HepG2 (cell line): ENCODE measurements at regions not wholly inside any gene's neighbourhood (a gene's known extent, or its start where the extent isn't known, plus 50 kb on each side); places are given as distances from the start of the nearest gene placed in this dataset.
A peak's percentile ranks its signal among the peaks of the same experiment; 100 is the strongest.

Experiments used
- BRD4 ChIP-seq: sonication (generic); formaldehyde crosslinking; IDR thresholded peaks from 2 replicates; pipeline ENCODE4 v1.4.0; 2020; ENCODE audit warnings: missing genetic modification reagents
- ELF1 ChIP-seq: sonication (generic); formaldehyde crosslinking; IDR thresholded peaks from 2 replicates; pipeline ENCODE4 v1.4.0; 2020; ENCODE audit warnings: missing genetic modification reagents
- HNRNPL ChIP-seq: fragments of 200-400 bp; formaldehyde crosslinking; IDR thresholded peaks from 2 replicates; pipeline ENCODE4 v1.6.1; 2017; ENCODE audit warnings: mild to moderate bottlenecking, low read depth, low read length
- IKZF1 ChIP-seq: fragments of 450-650 bp; IDR thresholded peaks from 2 replicates; pipeline ENCODE4 v1.7.1; 2016
- NCOA5 ChIP-seq: sonication (generic); formaldehyde crosslinking; IDR thresholded peaks from 2 replicates; pipeline ENCODE4 v1.4.0; 2020; ENCODE audit warnings: missing genetic modification reagents
- NR2C2 ChIP-seq: sonication (generic); formaldehyde crosslinking; IDR thresholded peaks from 2 replicates; pipeline ENCODE4 v1.4.0; 2020; ENCODE audit warnings: missing genetic modification reagents, mild to moderate bottlenecking, moderate library complexity, borderline replicate concordance
- NRL ChIP-seq: sonication (generic); formaldehyde crosslinking; IDR thresholded peaks from 2 replicates; pipeline ENCODE4 v1.5.0; 2020; ENCODE audit warnings: missing genetic modification reagents, mild to moderate bottlenecking, moderate library complexity, borderline replicate concordance
- SOX6 ChIP-seq, 2 experiments: fragments of 450-650 bp in 1 of 2; sonication (generic) in 1 of 2; formaldehyde crosslinking in 1 of 2; IDR thresholded peaks; 2 replicates each; pipeline versions ENCODE4 v1.4.0 to v1.6.1; 2017 to 2020; ENCODE audit warnings: antibody characterized with exemption in 1 of 2, mild to moderate bottlenecking in 1 of 2, missing genetic modification reagents in 1 of 2
- TEAD3 ChIP-seq: optimal IDR thresholded peaks from 2 replicates; pipeline ENCODE3; 2016; ENCODE audit warnings: borderline replicate concordance
- U2AF2 ChIP-seq: fragments of 200-400 bp; formaldehyde crosslinking; IDR thresholded peaks from 2 replicates; pipeline ENCODE4 v1.6.1; 2017; ENCODE audit warnings: low read depth, mild to moderate bottlenecking, low read length
- ZFAT ChIP-seq: sonication (generic); formaldehyde crosslinking; conservative IDR thresholded peaks from 2 replicates; pipeline ENCODE4 v1.8.1; 2023; ENCODE audit warnings: missing genetic modification reagents, inconsistent platforms
- ZNF598 ChIP-seq: sonication (generic); formaldehyde crosslinking; IDR thresholded peaks from 2 replicates; pipeline ENCODE4 v1.5.1; 2020; ENCODE audit warnings: mild to moderate bottlenecking, missing genetic modification reagents, borderline replicate concordance
- TF ChIP-seq, protein P1 (sequence below): sonication (generic); formaldehyde crosslinking; IDR thresholded peaks from 2 replicates; pipeline ENCODE4 v1.5.1; 2020; ENCODE audit warnings: mild to moderate bottlenecking, missing genetic modification reagents, moderate library complexity
- TF ChIP-seq, protein P2 (sequence below): sonication (generic); formaldehyde crosslinking; IDR thresholded peaks from 2 replicates; pipeline ENCODE4 v1.5.1; 2020; ENCODE audit warnings: mild to moderate bottlenecking, missing genetic modification reagents
- TF ChIP-seq, protein P3 (sequence below): sonication (generic); formaldehyde crosslinking; IDR thresholded peaks from 2 replicates; pipeline ENCODE4 v1.5.0; 2020; ENCODE audit warnings: mild to moderate bottlenecking, low read depth, missing genetic modification reagents, borderline replicate concordance
- TF ChIP-seq, protein P4 (sequence below): sonication (generic); formaldehyde crosslinking; IDR thresholded peaks from 2 replicates; pipeline ENCODE4 v1.5.0; 2020; ENCODE audit warnings: mild to moderate bottlenecking, missing genetic modification reagents
- TF ChIP-seq, protein P5 (sequence below): sonication (generic); formaldehyde crosslinking; IDR thresholded peaks from 2 replicates; pipeline ENCODE4 v1.4.0; 2020; ENCODE audit warnings: missing genetic modification reagents

DNA sequence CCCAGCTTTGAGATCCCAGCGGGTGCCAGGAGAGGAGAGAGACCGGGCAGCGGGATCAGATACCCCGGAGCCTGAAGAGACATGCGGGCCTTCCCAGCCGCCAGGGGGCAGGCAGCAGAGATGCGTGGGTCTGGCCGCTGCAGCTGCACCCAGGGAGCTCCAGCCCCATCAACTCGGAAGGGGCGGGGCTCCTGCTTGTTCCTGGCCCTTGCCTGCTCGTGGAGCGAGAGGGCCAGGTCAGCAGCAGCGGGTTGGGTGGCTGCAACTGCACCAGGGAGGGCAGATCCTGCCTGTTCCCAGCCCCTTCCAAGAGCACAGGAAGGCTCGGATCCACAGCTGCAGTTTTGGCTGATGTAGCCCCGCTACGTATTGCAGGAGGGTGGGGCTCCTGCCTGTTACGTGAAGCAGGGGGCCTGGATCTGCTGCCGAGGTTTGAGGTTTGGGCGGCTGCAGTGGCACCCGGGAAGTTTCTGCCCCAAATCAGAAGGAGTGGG, 532.8 kb downstream of the RFPL4B start (continued):
- TF ChIP-seq, protein P1, sequence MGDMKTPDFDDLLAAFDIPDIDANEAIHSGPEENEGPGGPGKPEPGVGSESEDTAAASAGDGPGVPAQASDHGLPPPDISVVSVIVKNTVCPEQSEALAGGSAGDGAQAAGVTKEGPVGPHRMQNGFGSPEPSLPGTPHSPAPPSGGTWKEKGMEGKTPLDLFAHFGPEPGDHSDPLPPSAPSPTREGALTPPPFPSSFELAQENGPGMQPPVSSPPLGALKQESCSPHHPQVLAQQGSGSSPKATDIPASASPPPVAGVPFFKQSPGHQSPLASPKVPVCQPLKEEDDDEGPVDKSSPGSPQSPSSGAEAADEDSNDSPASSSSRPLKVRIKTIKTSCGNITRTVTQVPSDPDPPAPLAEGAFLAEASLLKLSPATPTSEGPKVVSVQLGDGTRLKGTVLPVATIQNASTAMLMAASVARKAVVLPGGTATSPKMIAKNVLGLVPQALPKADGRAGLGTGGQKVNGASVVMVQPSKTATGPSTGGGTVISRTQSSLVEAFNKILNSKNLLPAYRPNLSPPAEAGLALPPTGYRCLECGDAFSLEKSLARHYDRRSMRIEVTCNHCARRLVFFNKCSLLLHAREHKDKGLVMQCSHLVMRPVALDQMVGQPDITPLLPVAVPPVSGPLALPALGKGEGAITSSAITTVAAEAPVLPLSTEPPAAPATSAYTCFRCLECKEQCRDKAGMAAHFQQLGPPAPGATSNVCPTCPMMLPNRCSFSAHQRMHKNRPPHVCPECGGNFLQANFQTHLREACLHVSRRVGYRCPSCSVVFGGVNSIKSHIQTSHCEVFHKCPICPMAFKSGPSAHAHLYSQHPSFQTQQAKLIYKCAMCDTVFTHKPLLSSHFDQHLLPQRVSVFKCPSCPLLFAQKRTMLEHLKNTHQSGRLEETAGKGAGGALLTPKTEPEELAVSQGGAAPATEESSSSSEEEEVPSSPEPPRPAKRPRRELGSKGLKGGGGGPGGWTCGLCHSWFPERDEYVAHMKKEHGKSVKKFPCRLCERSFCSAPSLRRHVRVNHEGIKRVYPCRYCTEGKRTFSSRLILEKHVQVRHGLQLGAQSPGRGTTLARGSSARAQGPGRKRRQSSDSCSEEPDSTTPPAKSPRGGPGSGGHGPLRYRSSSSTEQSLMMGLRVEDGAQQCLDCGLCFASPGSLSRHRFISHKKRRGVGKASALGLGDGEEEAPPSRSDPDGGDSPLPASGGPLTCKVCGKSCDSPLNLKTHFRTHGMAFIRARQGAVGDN = peak; percentile 91
- TF ChIP-seq, protein P2, sequence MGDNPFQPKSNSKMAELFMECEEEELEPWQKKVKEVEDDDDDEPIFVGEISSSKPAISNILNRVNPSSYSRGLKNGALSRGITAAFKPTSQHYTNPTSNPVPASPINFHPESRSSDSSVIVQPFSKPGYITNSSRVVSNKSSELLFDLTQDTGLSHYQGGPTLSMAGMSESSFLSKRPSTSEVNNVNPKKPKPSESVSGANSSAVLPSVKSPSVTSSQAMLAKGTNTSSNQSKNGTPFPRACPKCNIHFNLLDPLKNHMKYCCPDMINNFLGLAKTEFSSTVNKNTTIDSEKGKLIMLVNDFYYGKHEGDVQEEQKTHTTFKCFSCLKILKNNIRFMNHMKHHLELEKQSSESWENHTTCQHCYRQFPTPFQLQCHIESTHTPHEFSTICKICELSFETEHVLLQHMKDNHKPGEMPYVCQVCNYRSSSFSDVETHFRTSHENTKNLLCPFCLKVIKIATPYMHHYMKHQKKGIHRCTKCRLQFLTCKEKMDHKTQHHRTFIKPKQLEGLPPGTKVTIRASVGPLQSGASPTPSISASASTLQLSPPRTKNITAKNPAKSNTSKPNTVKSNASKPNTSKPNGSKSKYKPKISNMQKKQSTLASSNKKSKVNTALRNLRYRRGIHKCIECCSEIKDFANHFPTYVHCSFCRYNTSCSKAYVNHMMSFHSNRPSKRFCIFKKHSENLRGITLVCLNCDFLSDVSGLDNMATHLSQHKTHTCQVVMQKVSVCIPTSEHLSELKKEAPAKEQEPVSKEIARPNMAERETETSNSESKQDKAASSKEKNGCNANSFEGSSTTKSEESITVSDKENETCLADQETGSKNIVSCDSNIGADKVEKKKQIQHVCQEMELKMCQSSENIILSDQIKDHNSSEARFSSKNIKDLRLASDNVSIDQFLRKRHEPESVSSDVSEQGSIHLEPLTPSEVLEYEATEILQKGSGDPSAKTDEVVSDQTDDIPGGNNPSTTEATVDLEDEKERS (CRISPR knock-in tag) = peak; percentile 69; the same call in 1 of the 2 replicates
- TF ChIP-seq, protein P3, sequence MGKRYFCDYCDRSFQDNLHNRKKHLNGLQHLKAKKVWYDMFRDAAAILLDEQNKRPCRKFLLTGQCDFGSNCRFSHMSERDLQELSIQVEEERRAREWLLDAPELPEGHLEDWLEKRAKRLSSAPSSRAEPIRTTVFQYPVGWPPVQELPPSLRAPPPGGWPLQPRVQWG = no peak
- TF ChIP-seq U2AF2 = 0 out of 2 replicates have a peak, but pooled peaks have one; percentile 45
- peak; percentile 53; the same call in 1 of the 2 replicates for TF ChIP-seq NR2C2 (CRISPR knock-in tag)
- TF ChIP-seq, protein P4, sequence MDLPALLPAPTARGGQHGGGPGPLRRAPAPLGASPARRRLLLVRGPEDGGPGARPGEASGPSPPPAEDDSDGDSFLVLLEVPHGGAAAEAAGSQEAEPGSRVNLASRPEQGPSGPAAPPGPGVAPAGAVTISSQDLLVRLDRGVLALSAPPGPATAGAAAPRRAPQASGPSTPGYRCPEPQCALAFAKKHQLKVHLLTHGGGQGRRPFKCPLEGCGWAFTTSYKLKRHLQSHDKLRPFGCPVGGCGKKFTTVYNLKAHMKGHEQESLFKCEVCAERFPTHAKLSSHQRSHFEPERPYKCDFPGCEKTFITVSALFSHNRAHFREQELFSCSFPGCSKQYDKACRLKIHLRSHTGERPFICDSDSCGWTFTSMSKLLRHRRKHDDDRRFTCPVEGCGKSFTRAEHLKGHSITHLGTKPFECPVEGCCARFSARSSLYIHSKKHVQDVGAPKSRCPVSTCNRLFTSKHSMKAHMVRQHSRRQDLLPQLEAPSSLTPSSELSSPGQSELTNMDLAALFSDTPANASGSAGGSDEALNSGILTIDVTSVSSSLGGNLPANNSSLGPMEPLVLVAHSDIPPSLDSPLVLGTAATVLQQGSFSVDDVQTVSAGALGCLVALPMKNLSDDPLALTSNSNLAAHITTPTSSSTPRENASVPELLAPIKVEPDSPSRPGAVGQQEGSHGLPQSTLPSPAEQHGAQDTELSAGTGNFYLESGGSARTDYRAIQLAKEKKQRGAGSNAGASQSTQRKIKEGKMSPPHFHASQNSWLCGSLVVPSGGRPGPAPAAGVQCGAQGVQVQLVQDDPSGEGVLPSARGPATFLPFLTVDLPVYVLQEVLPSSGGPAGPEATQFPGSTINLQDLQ (CRISPR knock-in tag) = 0 out of 2 replicates have a peak, but pooled peaks have one; percentile 39
- TF ChIP-seq SOX6 (IDR thresholded peaks at IDR 0.05) = no peak
- peak; percentile 74 for TF ChIP-seq SOX6 (CRISPR knock-in tag; IDR thresholded peaks at IDR 0.05)
- TF ChIP-seq TEAD3 (CRISPR knock-in tag) = peak; percentile 56
- TF ChIP-seq IKZF1 = no peak
- no peak for TF ChIP-seq ZFAT
- TF ChIP-seq HNRNPL = peak; percentile 53; the same call in 1 of the 2 replicates
- no peak for TF ChIP-seq NCOA5
- peak; percentile 90; the same call in 1 of the 2 replicates for TF ChIP-seq ZNF598 (CRISPR knock-in tag)
- TF ChIP-seq, protein P5, sequence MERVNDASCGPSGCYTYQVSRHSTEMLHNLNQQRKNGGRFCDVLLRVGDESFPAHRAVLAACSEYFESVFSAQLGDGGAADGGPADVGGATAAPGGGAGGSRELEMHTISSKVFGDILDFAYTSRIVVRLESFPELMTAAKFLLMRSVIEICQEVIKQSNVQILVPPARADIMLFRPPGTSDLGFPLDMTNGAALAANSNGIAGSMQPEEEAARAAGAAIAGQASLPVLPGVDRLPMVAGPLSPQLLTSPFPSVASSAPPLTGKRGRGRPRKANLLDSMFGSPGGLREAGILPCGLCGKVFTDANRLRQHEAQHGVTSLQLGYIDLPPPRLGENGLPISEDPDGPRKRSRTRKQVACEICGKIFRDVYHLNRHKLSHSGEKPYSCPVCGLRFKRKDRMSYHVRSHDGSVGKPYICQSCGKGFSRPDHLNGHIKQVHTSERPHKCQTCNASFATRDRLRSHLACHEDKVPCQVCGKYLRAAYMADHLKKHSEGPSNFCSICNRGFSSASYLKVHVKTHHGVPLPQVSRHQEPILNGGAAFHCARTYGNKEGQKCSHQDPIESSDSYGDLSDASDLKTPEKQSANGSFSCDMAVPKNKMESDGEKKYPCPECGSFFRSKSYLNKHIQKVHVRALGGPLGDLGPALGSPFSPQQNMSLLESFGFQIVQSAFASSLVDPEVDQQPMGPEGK (CRISPR knock-in tag) = peak; percentile 63; the same call in 1 of the 2 replicates
- TF ChIP-seq NRL (CRISPR knock-in tag) = peak; percentile 95
- peak; percentile 46; the same call in 1 of the 2 replicates for TF ChIP-seq ELF1 (CRISPR knock-in tag)
- TF ChIP-seq BRD4 = 0 out of 2 replicates have a peak, but pooled peaks have one; percentile 67
